ENCODE measurements at regions not wholly inside any gene's neighbourhood (a gene's known extent, or its start where the extent isn't known, plus 50 kb on each side); places are given as distances from the start of the nearest gene placed in this dataset.

GRCh38 chr4:124869961-124870495, 157.5 kb upstream of the ANKRD50 start:
- H3K4me1 ChIP-seq (ENCODE audit: control insufficient read depth, low read length): no peaks in the 10 kb centered on the region
- no peaks in the 10 kb centered on the region for H3K79me2 ChIP-seq (ENCODE audit: control insufficient read depth, low read length)
- H3F3A ChIP-seq (ENCODE audit: control insufficient read depth, insufficient read depth): no peaks in the 10 kb centered on the region
- H3K9me3 ChIP-seq (ENCODE audit: control insufficient read depth, insufficient read depth, low read length): no peaks in the 10 kb centered on the region
- no peaks in the 10 kb centered on the region for H3K9me2 ChIP-seq (replicated peaks; ENCODE audit: control insufficient read depth, low read length)
- H3K27ac ChIP-seq (ENCODE audit: low read depth, low read length): no peak overlapping the region
- no peaks in the 10 kb centered on the region for H3K27me3 ChIP-seq (ENCODE audit: control insufficient read depth, low read length)
- no peaks in the 10 kb centered on the region for H4K20me1 ChIP-seq (ENCODE audit: control insufficient read depth, insufficient read depth, low read depth, low read length)
- no peak overlapping the region for H3K4me3 ChIP-seq (ENCODE audit: low read length)
- TF ChIP-seq EZH2phosphoT487 (IDR thresholded peaks at IDR 0.05; ENCODE audit: borderline replicate concordance, low read length): no peak
- no peak for TF ChIP-seq CTCF (IDR thresholded peaks at IDR 0.05; ENCODE audit: low read depth, low read length, poor library complexity, severe bottlenecking)
- no peak overlapping the region for H3K4me2 ChIP-seq (ENCODE audit: low read length)
- no peaks in the 10 kb centered on the region for H3K36me3 ChIP-seq (ENCODE audit: control insufficient read depth, low read length)

- Histone ChIP-seq H3K27me3 (ENCODE audit: control insufficient read depth, low read length) (no peaks in the 10 kb centered on the region), H3K27ac (ENCODE audit: low read depth, low read length) (no peak overlapping the region), H3K4me3 (ENCODE audit: low read length) (no peak overlapping the region), H3K4me1 (ENCODE audit: control insufficient read depth, low read length) (no peaks in the 10 kb centered on the region), H3K79me2 (ENCODE audit: control insufficient read depth, low read length) (no peaks in the 10 kb centered on the region), H3K36me3 (ENCODE audit: control insufficient read depth, low read length) (no peaks in the 10 kb centered on the region), H3K4me2 (ENCODE audit: low read length) (no peak overlapping the region), H3K9me3 (ENCODE audit: control insufficient read depth, insufficient read depth, low read length) (no peaks in the 10 kb centered on the region), H3K9me2 (replicated peaks; ENCODE audit: control insufficient read depth, low read length) (no peaks in the 10 kb centered on the region), H3F3A (ENCODE audit: control insufficient read depth, insufficient read depth) (no peaks in the 10 kb centered on the region), H4K20me1 (ENCODE audit: control insufficient read depth, insufficient read depth, low read depth, low read length) (no peaks in the 10 kb centered on the region)
- TF ChIP-seq EZH2phosphoT487 (IDR thresholded peaks at IDR 0.05; ENCODE audit: borderline replicate concordance, low read length): no peak
These were observed 156.0 kb upstream of the ANKRD50 start for GRCh38 chr4:124868495-124868894.

- H4K20me1 ChIP-seq (ENCODE audit: control insufficient read depth, insufficient read depth, low read depth, low read length): no peaks in the 10 kb centered on the region
- H3F3A ChIP-seq (ENCODE audit: control insufficient read depth, insufficient read depth): no peaks in the 10 kb centered on the region
- TF ChIP-seq CTCF (IDR thresholded peaks at IDR 0.05; ENCODE audit: low read depth, low read length, poor library complexity, severe bottlenecking) (no peak), EZH2phosphoT487 (IDR thresholded peaks at IDR 0.05; ENCODE audit: borderline replicate concordance, low read length) (no peak)
- no peaks in the 10 kb centered on the region for H3K4me1 ChIP-seq (ENCODE audit: control insufficient read depth, low read length)
- H3K36me3 ChIP-seq (ENCODE audit: control insufficient read depth, low read length): no peaks in the 10 kb centered on the region
- H3K79me2 ChIP-seq (ENCODE audit: control insufficient read depth, low read length): no peaks in the 10 kb centered on the region
- H3K4me2 ChIP-seq (ENCODE audit: low read length): no peak overlapping the region
- H3K9me2 ChIP-seq (replicated peaks; ENCODE audit: control insufficient read depth, low read length): no peaks in the 10 kb centered on the region
- H3K4me3 ChIP-seq (ENCODE audit: low read length): no peak overlapping the region
- no peaks in the 10 kb centered on the region for H3K27me3 ChIP-seq (ENCODE audit: control insufficient read depth, low read length)
- no peaks in the 10 kb centered on the region for H3K9me3 ChIP-seq (ENCODE audit: control insufficient read depth, insufficient read depth, low read length)
- no peak overlapping the region for H3K27ac ChIP-seq (ENCODE audit: low read depth, low read length)
These were observed 155.0 kb upstream of the ANKRD50 start for GRCh38 chr4:124867536-124867935.

- H3K79me2 ChIP-seq (ENCODE audit: control insufficient read depth, low read length): no peaks in the 10 kb centered on the region
- H4K20me1 ChIP-seq (ENCODE audit: control insufficient read depth, insufficient read depth, low read depth, low read length): no peaks in the 10 kb centered on the region
- H3K27me3 ChIP-seq (ENCODE audit: control insufficient read depth, low read length): no peaks in the 10 kb centered on the region
- no peaks in the 10 kb centered on the region for H3K4me1 ChIP-seq (ENCODE audit: control insufficient read depth, low read length)
- H3K4me3 ChIP-seq (ENCODE audit: low read length): no peak overlapping the region
- H3K27ac ChIP-seq (ENCODE audit: low read depth, low read length): no peak overlapping the region
- H3K4me2 ChIP-seq (ENCODE audit: low read length): no peak overlapping the region
- no peaks in the 10 kb centered on the region for H3K9me2 ChIP-seq (replicated peaks; ENCODE audit: control insufficient read depth, low read length)
- H3K9me3 ChIP-seq (ENCODE audit: control insufficient read depth, insufficient read depth, low read length): no peaks in the 10 kb centered on the region
- H3F3A ChIP-seq (ENCODE audit: control insufficient read depth, insufficient read depth): no peaks in the 10 kb centered on the region
- H3K36me3 ChIP-seq (ENCODE audit: control insufficient read depth, low read length): no peaks in the 10 kb centered on the region
- TF ChIP-seq CTCF (IDR thresholded peaks at IDR 0.05; ENCODE audit: low read depth, low read length, poor library complexity, severe bottlenecking): no peak
- no peak for TF ChIP-seq EZH2phosphoT487 (IDR thresholded peaks at IDR 0.05; ENCODE audit: borderline replicate concordance, low read length)
These were observed 153.8 kb upstream of the ANKRD50 start for GRCh38 chr4:124866301-124866700.

All from DOHH2 (cell line).